Pancreas (tissue), 10 donors: ENCODE measurements at regions not wholly inside any gene's neighbourhood (a gene's known extent, or its start where the extent isn't known, plus 50 kb on each side); places are given as distances from the start of the nearest gene placed in this dataset.
A peak's percentile ranks its signal among the peaks of the same experiment; 100 is the strongest.

Source experiments
- ATAC-seq, 4 donors: fragments of 200-7000 bp; cut with Tn5 transposase; one replicate each; pipeline versions ENCODE4 v1.8.0 to v1.9.1; 2020; ENCODE audit warnings: mild to moderate bottlenecking in 4 of 4, moderate library complexity in 4 of 4
- DNase-seq, 6 donors: peaks; one replicate each; pipeline ENCODE4 v3.0.0-alpha.2; 2020
- FAIRE-seq: peaks from 2 replicates; lab custom pipeline; 2012; peaks lifted over from hg19 to GRCh38; lab: Jason Lieb, UNC
- H3K27ac ChIP-seq, 4 donors: fragments of 200-600 bp; sonication (generic); 1 replicate in 3 of 4; 2 replicates in 1 of 4; pipeline versions ENCODE4 v1.5.0 to v1.8.0; 2020
- H3K27me3 ChIP-seq, 4 donors: fragments of 200-600 bp; one replicate each; pipeline ENCODE4 v1.8.0; 2021
- H3K36me3 ChIP-seq, 3 donors: fragments of 200-600 bp; sonication (generic) in 1 of 3; one replicate each; pipeline versions ENCODE4 v1.5.0 to v1.8.0; 2020 to 2021
- H3K4me1 ChIP-seq, 3 donors: fragments of 200-600 bp; one replicate each; pipeline ENCODE4 v1.8.0; 2021
- H3K4me3 ChIP-seq, 4 donors: fragments of 200-600 bp; sonication (generic) in 2 of 4; one replicate each; pipeline versions ENCODE4 v1.5.0 to v1.8.0; 2020 to 2021
- H3K9me3 ChIP-seq, 4 donors: fragments of 200-600 bp; one replicate each; pipeline ENCODE4 v1.8.0; 2021
- CTCF ChIP-seq, 4 donors: fragments of 200-600 bp; sonication (generic) in 3 of 4; IDR thresholded peaks; one replicate each; pipeline versions ENCODE4 v1.5.0 to v1.8.0; 2021; ENCODE audit warnings: antibody characterized with exemption in 4 of 4
- whole genome bisulfite sequencing, 2 donors: extraction: QIAGEN DNeasy Blood & Tissue Kit; methylation state at CpG; one replicate each; pipeline ENCODE4 v1.1.7; 2013; 5-methylcytosine and 5-hydroxymethylcytosine counted together
- intact Hi-C, 3 donors: fragments of 100-400 bp; cut with DNase I; formaldehyde crosslinking; loops; one replicate each; pipeline versions ENCODE4 v1.11.1 to v1.14.2; 2022
- donor health status: healthy with polysubstance abuse.
- donor health status: DM: no; HTN: no; CAD: no; lungs with moderate emphysema.
- donor health status: DM: no; HTN: no; CAD: no.
- donor health status: control.
- donor health status: control.
- donor health status: Bipolar disorder and iron deficiency.
- donor health status: DM: yes; HTN: yes; CAD: no.
- donor health status: DM: no; HTN: no; CAD: no.
- donor health status: DM: no; HTN: no; CAD: no.
- donor health status: DM: yes; HTN: yes; CAD: no.

- Histone ChIP-seq H3K36me3 (no peaks in the 10 kb centered on the region), H3K9me3 (no peaks in the 10 kb centered on the region), H3K4me1 (no peaks in the 10 kb centered on the region), H3K27ac (no peak overlapping the region), H3K27me3 (peaks cover 0 to 3% (median 0%) of the 10 kb centered on the region in 4 donors), H3K4me3 (no peak overlapping the region)
- DNase-seq (peak in 1 of 6 donors; percentile 0), ATAC-seq (no peak), FAIRE-seq (no peak)
- WGBS, 2 donors: 63 to 68% methylated on average over 4 of the region's 4 CpGs
- intact Hi-C loops: no loop called here
- TF ChIP-seq CTCF (IDR thresholded peaks at IDR 0.05): no peak
These were observed 418.3 kb downstream of the MATN1 start for GRCh38 chr1:30305061-30305460.

- DNase-seq (no peak), FAIRE-seq (no peak), ATAC-seq (no peak)
- no peaks in the 10 kb centered on the region for H3K4me1 ChIP-seq
- no peak for TF ChIP-seq CTCF (IDR thresholded peaks at IDR 0.05)
- no peak overlapping the region for H3K27ac ChIP-seq
- no peaks in the 10 kb centered on the region for H3K36me3 ChIP-seq
- H3K27me3 ChIP-seq: peaks cover 0 to 3% (median 0%) of the 10 kb centered on the region in 4 donors
- no peak overlapping the region for H3K4me3 ChIP-seq
- no peaks in the 10 kb centered on the region for H3K9me3 ChIP-seq
- intact Hi-C loops: no loop called here
These were observed 419.3 kb downstream of the MATN1 start for GRCh38 chr1:30304080-30304479.

GRCh38 chr1:30303387-30303786 lies 420.0 kb downstream of the MATN1 start:
- no peaks in the 10 kb centered on the region for H3K9me3 ChIP-seq
- TF ChIP-seq CTCF (IDR thresholded peaks at IDR 0.05): no peak
- H3K4me1 ChIP-seq: no peaks in the 10 kb centered on the region
- ATAC-seq (no peak), FAIRE-seq (no peak), DNase-seq (peak in 1 of 6 donors; percentile 0)
- H3K4me3 ChIP-seq: no peak overlapping the region
- H3K27ac ChIP-seq: no peak overlapping the region
- WGBS, 2 donors: 65 to 74% methylated on average over 2 of the region's 2 CpGs
- H3K36me3 ChIP-seq: no peaks in the 10 kb centered on the region
- peaks cover 0 to 3% (median 0%) of the 10 kb centered on the region in 4 donors for H3K27me3 ChIP-seq
- intact Hi-C loops: no loop called here

- Histone ChIP-seq H3K4me3 (no peak overlapping the region), H3K27ac (no peak overlapping the region), H3K27me3 (peaks cover 0 to under 1% (median 0%) of the 10 kb centered on the region in 4 donors), H3K4me1 (no peaks in the 10 kb centered on the region), H3K36me3 (no peaks in the 10 kb centered on the region), H3K9me3 (no peaks in the 10 kb centered on the region)
- peak in 1 of 6 donors; percentile 2 for DNase-seq
- WGBS, 2 donors: 17 to 31% methylated on average over 5 of the region's 5 CpGs
- no peak for FAIRE-seq
- ATAC-seq: peak in 2 of 4 donors; percentile 32 to 44
- intact Hi-C loops: no loop called here
- no peak for TF ChIP-seq CTCF (IDR thresholded peaks at IDR 0.05)
These were observed 420.5 kb downstream of the MATN1 start for GRCh38 chr1:30302858-30303257.

GRCh38 chr1:30300669-30301068 lies 422.7 kb downstream of the MATN1 start:
- FAIRE-seq (no peak), ATAC-seq (no peak), DNase-seq (peak in 1 of 6 donors; percentile 0)
- 51 to 63% methylated on average over 5 of the region's 5 CpGs for WGBS, 2 donors
- intact Hi-C loops: no loop called here
- H3K4me3 ChIP-seq: no peak overlapping the region
- H3K27ac ChIP-seq: no peak overlapping the region
- TF ChIP-seq CTCF (IDR thresholded peaks at IDR 0.05): no peak
- no peaks in the 10 kb centered on the region for H3K9me3 ChIP-seq
- no peaks in the 10 kb centered on the region for H3K4me1 ChIP-seq
- no peaks in the 10 kb centered on the region for H3K27me3 ChIP-seq
- H3K36me3 ChIP-seq: no peaks in the 10 kb centered on the region
